Embryonic facial prominence (tissue), 1 donor: ENCODE measurements at regions not wholly inside any gene's neighbourhood (a gene's known extent, or its start where the extent isn't known, plus 50 kb on each side); places are given as distances from the start of the nearest gene placed in this dataset.
"Not testable (repeated sequence)": the region's sequence is repeated elsewhere in the genome, so short reads cannot be mapped to it uniquely, and the experiment has no call there.

Experiments
- DNase-seq: peaks from one replicate; pipeline ENCODE4 v3.0.0-alpha.2; 2016; ENCODE audit errors: extremely low spot score

DNA sequence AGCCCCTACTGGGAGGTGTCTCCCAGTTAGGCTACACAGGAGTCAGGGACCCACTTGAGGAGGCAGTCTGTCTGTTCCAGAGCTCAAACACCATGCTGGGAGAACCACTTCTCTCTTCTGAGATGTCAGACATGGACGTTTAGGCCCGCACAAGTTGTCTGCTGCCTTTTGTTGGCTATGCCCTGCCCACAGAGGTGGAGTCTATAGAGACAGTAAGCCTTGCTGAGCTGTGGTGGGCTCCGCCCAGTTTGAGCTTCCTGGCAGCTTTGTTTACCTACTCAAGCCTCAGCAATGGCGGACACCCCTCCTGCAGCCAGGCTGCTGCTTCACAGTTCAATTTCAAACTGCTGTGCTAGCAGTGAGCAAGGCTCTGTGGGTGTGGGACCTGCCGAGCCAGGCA is 88.6 kb upstream of the HAND2 start:
- not testable (repeated sequence) for DNase-seq

DNA sequence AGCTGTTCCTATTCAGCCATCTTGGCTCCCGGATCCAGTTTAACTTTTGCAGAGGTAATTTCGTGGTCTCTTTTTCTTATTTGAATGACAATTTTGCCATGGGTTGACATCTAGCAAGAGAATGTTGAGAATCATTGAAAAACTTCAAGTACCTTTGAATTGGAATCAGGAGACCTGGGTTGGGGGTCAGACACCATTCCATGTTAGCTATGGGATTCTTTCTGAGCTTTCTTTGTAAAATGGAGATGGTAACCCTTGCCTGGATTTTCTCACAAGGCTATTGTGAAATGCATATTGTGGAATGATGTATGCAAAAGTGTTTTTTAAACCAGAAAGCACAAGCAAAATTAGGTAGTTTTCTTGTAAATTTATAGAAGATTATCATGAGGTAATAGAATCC is 79.1 kb upstream of the HAND2 start:
- no peak for DNase-seq

DNA sequence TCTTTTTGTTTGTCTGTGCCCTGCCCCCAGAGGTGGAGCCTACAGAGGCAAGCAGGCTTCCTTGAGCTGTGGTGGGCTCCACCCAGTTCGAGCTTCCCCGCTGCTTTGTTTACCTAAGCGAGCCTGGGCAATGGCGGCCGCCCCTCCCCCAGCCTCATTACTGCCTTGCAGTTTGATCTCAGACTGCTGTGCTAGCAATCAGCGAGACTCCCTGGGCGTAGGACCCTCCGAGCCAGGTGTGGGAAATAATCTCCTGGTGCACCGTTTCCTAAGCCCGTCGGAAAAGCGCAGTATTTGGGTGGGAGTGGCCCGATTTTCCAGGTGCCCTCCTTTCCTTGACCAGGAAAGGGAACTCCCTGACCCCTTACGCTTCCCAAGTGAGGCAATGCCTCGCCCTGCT is 78.6 kb upstream of the HAND2 start:
- not testable (repeated sequence) for DNase-seq

DNA sequence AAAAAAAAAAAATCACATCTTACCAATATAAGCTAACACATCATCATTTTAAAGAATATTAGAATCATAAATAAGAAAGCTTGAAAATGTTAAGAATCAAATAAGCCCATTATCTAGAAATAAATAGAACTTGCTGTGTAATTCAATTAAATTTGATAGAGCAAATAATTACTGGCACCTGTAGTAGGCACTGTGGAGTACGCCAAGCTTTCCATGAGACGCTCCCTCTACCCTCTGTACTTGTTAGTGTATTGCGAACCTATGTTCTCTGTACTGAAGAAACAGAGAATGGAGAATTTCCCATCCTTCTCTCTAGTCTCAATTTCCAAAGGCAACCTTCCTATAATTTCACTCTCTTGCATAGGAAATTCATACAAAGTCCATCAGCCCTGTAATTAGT is 61.7 kb upstream of the HAND2 start:
- no peak for DNase-seq

DNA sequence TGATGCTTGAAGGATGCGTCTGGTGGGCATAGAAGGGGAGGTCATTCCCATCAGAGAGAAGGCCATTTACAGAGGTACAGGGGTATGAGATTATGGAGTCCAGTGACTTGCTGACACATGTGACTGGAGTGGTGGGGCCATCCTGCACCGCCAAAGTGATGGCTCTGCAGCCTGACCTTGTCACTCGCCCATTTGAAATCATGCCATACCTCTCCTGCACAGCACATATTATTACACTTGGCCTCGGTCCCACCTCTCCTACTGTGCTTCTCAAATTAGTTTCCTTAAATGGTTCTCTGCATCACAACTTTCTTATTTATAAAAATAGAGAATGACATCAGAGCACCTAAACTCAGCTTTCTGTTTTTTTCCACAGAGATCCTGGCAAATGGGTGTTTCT is 60.7 kb upstream of the HAND2 start:
- DNase-seq, result no peak

DNA sequence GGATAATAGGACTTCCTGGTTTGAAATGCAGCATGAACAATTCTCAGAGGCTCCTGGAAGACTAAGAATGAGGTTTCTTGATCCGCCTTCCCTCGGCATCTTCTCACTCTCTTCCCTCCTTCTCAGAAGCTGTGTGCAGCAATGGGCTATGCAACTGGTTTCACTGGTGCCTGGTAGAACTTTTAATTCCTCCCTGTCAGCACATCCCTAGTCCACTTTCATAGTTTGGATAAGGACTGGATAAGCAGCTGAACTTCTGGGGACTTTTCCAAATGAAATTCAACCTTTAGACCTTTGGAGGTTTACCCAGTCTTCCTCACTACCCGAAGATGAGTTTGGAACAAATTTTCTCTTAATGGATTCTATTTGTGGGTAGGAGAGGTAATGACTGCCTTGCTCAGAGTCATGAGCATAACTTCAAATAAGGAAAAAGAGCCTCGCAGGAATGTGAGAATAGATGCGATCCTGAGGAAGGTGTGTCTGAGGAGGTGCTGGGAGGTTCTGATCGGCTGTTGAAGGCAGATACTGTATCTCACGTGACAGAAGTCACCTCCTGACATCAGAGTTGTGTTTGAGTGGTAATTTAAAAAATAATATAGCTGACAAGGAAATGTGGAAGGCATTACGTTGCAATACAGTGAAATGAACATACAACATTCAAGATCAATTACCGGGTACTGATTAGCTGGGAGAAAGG is 56.0 kb upstream of the HAND2 start:
- DNase-seq, result no peak

DNA sequence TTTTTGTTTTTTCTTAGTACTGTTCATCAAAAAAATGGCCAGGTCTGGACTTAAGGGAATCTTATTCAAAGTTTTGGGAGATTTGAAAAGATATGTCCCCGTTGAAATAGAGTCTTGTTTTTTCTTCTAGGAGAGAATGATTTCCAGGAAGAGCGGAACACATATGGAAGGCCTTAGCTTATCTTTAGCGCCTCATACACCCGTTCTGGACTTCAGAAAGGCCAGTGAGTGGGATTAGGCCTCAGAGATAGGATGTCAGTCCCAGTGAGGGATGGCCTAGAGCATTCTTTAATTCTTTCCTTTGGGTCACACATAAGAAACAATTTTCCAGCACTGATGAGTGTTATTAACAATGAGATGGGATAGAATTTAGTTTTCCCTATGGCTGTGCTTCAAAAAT is 54.5 kb upstream of the HAND2 start:
- DNase-seq, result no peak
